WERI-Rb-1 (cell line): ENCODE measurements at regions not wholly inside any gene's neighbourhood (a gene's known extent, or its start where the extent isn't known, plus 50 kb on each side); places are given as distances from the start of the nearest gene placed in this dataset.

Experiments
- DNase-seq: peaks from one replicate; pipeline ENCODE4 v3.0.0-alpha.2; 2020
- H3K27ac ChIP-seq: fragments of 250-450 bp; sonication (Bioruptor Pico); 2 replicates; pipeline ENCODE4 v1.5.1; 2020; ENCODE audit warnings: mild to moderate bottlenecking, moderate library complexity
- H3K27me3 ChIP-seq: fragments of 250-450 bp; sonication (Bioruptor Pico); 2 replicates; pipeline ENCODE4 v1.5.1; 2021; ENCODE audit warnings: mild to moderate bottlenecking, low read depth, moderate library complexity; ENCODE audit not compliant: insufficient read depth, severe bottlenecking
- H3K36me3 ChIP-seq: fragments of 250-450 bp; sonication (Bioruptor Pico); 2 replicates; pipeline ENCODE4 v1.5.1; 2020; ENCODE audit warnings: mild to moderate bottlenecking, moderate library complexity
- H3K4me3 ChIP-seq: 2 replicates; pipeline ENCODE4 v1.5.1; 2011; ENCODE audit warnings: low read depth, mild to moderate bottlenecking, control low read depth, low read length
- H3K9me3 ChIP-seq: fragments of 250-450 bp; sonication (Bioruptor Pico); 2 replicates; pipeline ENCODE4 v1.5.1; 2021; ENCODE audit warnings: mild to moderate bottlenecking, moderate library complexity; ENCODE audit not compliant: severe bottlenecking
- TF ChIP-seq, protein P1 (sequence below): IDR thresholded peaks from 2 replicates; pipeline ENCODE4 v1.5.1; 2011; ENCODE audit warnings: low read depth, mild to moderate bottlenecking, control low read depth, inconsistent platforms, low read length

DNA sequence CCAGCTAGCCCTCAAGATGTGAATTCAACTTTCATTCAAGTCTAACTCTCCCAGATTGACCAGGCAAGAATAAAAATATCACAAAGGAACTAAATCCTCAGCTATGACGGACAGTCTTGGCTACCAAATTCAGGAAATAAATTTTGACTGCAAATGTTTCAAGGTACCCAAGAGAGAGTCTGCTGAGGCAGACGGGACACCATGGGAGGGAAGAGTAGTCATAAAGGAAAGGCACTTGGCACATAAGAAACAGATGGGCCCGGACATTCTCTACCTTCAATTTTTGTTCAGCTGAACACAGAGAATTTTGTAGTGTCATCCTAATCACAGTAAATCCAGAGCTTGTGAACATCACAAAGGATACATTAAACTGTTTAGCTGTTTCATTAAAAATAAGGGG, 390.0 kb downstream of the DTWD2 start:
- no peak for DNase-seq
- Histone ChIP-seq H3K27me3 (no peaks in the 10 kb centered on the region), H3K36me3 (no peaks in the 10 kb centered on the region), H3K9me3 (no peaks in the 10 kb centered on the region), H3K27ac (no peak overlapping the region), H3K4me3 (no peak overlapping the region)
- TF ChIP-seq, protein P1, sequence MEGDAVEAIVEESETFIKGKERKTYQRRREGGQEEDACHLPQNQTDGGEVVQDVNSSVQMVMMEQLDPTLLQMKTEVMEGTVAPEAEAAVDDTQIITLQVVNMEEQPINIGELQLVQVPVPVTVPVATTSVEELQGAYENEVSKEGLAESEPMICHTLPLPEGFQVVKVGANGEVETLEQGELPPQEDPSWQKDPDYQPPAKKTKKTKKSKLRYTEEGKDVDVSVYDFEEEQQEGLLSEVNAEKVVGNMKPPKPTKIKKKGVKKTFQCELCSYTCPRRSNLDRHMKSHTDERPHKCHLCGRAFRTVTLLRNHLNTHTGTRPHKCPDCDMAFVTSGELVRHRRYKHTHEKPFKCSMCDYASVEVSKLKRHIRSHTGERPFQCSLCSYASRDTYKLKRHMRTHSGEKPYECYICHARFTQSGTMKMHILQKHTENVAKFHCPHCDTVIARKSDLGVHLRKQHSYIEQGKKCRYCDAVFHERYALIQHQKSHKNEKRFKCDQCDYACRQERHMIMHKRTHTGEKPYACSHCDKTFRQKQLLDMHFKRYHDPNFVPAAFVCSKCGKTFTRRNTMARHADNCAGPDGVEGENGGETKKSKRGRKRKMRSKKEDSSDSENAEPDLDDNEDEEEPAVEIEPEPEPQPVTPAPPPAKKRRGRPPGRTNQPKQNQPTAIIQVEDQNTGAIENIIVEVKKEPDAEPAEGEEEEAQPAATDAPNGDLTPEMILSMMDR, result no peak

GRCh38 chr5:118597543-118597942, 390.8 kb downstream of the DTWD2 start:
- no peaks in the 10 kb centered on the region for H3K27me3 ChIP-seq
- DNase-seq, result no peak
- H3K4me3 ChIP-seq, result no peak overlapping the region
- TF ChIP-seq, protein P1, result no peak
- H3K27ac ChIP-seq, result no peak overlapping the region
- no peaks in the 10 kb centered on the region for H3K9me3 ChIP-seq
- no peaks in the 10 kb centered on the region for H3K36me3 ChIP-seq

- no peak for DNase-seq
- TF ChIP-seq, protein P1, result no peak
- Histone ChIP-seq H3K4me3 (no peak overlapping the region), H3K36me3 (no peaks in the 10 kb centered on the region), H3K27ac (no peak overlapping the region), H3K9me3 (no peaks in the 10 kb centered on the region), H3K27me3 (no peaks in the 10 kb centered on the region)
Observed at GRCh38 chr5:118596255-118596654, 392.1 kb downstream of the DTWD2 start.

GRCh38 chr5:118593003-118593328, 395.4 kb downstream of the DTWD2 start:
- Histone ChIP-seq H3K9me3 (no peaks in the 10 kb centered on the region), H3K36me3 (no peaks in the 10 kb centered on the region), H3K4me3 (no peak overlapping the region), H3K27ac (no peak overlapping the region), H3K27me3 (no peaks in the 10 kb centered on the region)
- TF ChIP-seq, protein P1, result peak; percentile 40
- DNase-seq, result no peak

DNA sequence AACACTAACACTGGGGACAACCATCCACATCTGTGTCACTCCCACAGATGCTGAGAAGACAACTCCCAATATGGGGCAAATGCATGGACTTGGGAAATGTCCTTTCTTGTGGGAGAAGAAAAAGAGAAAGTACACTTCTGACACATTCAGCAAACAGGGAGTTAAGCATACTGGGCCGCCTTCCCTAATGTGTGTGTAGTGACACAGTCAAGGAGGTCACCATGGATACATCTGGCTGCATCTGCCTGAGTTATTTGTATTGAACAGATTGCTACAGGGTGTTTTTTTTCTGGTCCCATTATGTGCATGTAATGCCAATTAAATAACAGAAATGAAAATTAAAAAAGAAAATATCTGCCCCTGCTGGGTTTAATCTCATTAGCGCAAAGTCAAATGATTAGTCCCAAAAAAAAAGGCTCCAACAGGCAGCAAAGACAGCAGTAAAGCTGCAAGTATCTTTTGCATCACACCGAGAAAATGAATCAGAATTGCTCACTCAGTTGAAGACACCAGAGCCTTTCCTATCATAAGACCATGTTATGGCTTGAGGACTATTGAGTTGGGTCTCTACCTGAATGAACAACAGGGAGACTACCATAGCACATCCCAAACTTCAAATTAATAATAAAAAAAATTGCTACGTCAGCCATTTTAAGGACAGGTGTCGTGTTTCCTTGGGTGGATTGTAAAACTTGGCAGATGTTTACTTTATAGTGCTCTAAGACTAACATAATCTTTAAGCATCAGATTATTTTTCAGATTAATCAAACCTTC, 395.9 kb downstream of the DTWD2 start:
- TF ChIP-seq, protein P1, result no peak
- H3K27ac ChIP-seq, result no peak overlapping the region
- H3K9me3 ChIP-seq, result no peaks in the 10 kb centered on the region
- H3K36me3 ChIP-seq, result no peaks in the 10 kb centered on the region
- no peaks in the 10 kb centered on the region for H3K27me3 ChIP-seq
- no peak overlapping the region for H3K4me3 ChIP-seq
- no peak for DNase-seq

- TF ChIP-seq, protein P1, result no peak
- no peak for DNase-seq
- H3K4me3 ChIP-seq, result no peak overlapping the region
- no peaks in the 10 kb centered on the region for H3K9me3 ChIP-seq
- H3K36me3 ChIP-seq, result no peaks in the 10 kb centered on the region
- H3K27me3 ChIP-seq, result no peaks in the 10 kb centered on the region
- no peak overlapping the region for H3K27ac ChIP-seq
Observed at GRCh38 chr5:118590806-118591205, 397.5 kb downstream of the DTWD2 start.
